Testis (tissue), 2 donors: ENCODE measurements at regions not wholly inside any gene's neighbourhood (a gene's known extent, or its start where the extent isn't known, plus 50 kb on each side); places are given as distances from the start of the nearest gene placed in this dataset.

Experiments used
- DNase-seq: peaks from one replicate; pipeline ENCODE4 v3.0.0-alpha.2; 2019
- H3K27ac ChIP-seq, 2 donors: fragments of 200-600 bp; sonication (generic); one replicate each; pipeline ENCODE4 v1.5.1; 2019
- H3K27me3 ChIP-seq: fragments of 200-600 bp; sonication (generic); one replicate; pipeline ENCODE4 v1.5.1; 2019
- H3K36me3 ChIP-seq: fragments of 200-600 bp; sonication (generic); one replicate; pipeline ENCODE4 v1.5.1; 2017; ENCODE audit warnings: low read depth; ENCODE audit errors: missing control alignments
- H3K4me1 ChIP-seq: fragments of 200-600 bp; sonication (generic); one replicate; pipeline ENCODE4 v1.5.1; 2019
- H3K4me3 ChIP-seq, 2 donors: fragments of 200-600 bp; sonication (generic); one replicate each; pipeline ENCODE4 v1.5.1; 2017 to 2019
- H3K9me3 ChIP-seq: fragments of 200-600 bp; sonication (generic); one replicate; pipeline ENCODE4 v1.5.1; 2017
- POLR2A ChIP-seq: fragments of 450-650 bp; IDR thresholded peaks from one replicate; pipeline ENCODE4 v1.6.1; 2017; ENCODE audit warnings: antibody characterized with exemption, mild to moderate bottlenecking, moderate library complexity
- WGBS, 2 donors: methylation state at CpG; one replicate each; pipeline ENCODE4 v1.1.5; 2018; 5-methylcytosine and 5-hydroxymethylcytosine counted together
- intact Hi-C: fragments of 100-400 bp; cut with DNase I; formaldehyde crosslinking; loops from one replicate; pipeline ENCODE4 v1.15.1; 2023; ENCODE audit warnings: low total_unique reads
- TF ChIP-seq, protein P1 (sequence below), 3 experiments: fragments of 450-650 bp in 2 of 3; fragments of 200-600 bp in 1 of 3; sonication (generic) in 1 of 3; IDR thresholded peaks; one replicate each; pipeline ENCODE4 v1.5.1; 2016 to 2019; ENCODE audit warnings: antibody characterized with exemption in 3 of 3, mild to moderate bottlenecking in 2 of 3, moderate library complexity in 1 of 3

DNA sequence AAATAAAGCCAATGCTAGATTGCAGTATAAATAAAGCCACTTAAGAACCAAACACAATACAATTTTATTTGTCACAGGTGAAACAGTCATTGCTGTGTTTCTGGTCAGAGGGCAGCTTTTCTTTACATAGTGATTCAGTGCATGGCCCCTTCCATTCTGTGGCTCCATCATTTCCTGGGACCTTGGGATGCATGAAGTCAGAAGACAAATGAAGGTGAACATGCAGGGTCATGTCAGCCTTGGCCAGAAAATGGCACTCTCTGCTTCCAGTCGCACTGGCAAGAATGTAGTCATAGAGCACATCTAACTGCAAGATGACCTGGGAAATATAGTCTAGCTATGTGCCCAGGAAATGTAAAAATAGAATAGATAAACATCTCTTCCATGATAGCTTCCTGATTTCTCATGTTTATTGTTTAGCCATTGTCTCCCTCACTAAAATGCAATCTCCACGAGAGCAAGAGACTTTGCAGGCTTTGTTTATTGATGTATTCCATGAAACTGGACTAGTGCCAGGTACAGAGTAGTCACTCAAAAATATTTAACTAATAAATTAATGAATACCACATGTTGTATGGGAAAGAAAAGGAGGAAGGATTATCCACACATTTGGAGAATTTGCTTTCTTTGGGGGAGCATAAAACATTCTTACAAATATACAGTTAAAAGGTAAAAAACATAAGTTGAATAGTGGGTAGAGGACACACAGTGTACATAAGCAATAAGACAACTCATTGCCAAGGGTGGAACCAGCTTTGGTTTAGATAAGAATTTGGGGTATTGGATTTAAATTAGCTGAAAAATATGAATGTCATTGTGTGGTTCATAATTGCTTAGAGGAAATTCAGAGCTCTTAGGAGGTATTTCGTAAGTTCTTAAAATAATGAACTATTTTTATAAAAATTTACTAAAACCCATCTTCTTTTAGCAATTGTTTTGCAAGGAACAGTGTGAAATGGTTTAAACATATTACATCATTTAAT lies 343.8 kb downstream of the PID1 start:
- DNase-seq: no peak
- TF ChIP-seq, protein P1, sequence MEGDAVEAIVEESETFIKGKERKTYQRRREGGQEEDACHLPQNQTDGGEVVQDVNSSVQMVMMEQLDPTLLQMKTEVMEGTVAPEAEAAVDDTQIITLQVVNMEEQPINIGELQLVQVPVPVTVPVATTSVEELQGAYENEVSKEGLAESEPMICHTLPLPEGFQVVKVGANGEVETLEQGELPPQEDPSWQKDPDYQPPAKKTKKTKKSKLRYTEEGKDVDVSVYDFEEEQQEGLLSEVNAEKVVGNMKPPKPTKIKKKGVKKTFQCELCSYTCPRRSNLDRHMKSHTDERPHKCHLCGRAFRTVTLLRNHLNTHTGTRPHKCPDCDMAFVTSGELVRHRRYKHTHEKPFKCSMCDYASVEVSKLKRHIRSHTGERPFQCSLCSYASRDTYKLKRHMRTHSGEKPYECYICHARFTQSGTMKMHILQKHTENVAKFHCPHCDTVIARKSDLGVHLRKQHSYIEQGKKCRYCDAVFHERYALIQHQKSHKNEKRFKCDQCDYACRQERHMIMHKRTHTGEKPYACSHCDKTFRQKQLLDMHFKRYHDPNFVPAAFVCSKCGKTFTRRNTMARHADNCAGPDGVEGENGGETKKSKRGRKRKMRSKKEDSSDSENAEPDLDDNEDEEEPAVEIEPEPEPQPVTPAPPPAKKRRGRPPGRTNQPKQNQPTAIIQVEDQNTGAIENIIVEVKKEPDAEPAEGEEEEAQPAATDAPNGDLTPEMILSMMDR (IDR thresholded peaks at IDR 0.05): no peak
- TF ChIP-seq POLR2A: no peak
- Histone ChIP-seq H3K4me3 (no peak overlapping the region), H3K27ac (no peak overlapping the region), H3K27me3 (no peaks in the 10 kb centered on the region), H3K36me3 (no peaks in the 10 kb centered on the region), H3K4me1 (no peaks in the 10 kb centered on the region), H3K9me3 (no peaks in the 10 kb centered on the region)
- intact Hi-C loops: no loop called here
- 62 to 67% methylated on average over 3 of the region's 3 CpGs for WGBS, 2 donors

DNA sequence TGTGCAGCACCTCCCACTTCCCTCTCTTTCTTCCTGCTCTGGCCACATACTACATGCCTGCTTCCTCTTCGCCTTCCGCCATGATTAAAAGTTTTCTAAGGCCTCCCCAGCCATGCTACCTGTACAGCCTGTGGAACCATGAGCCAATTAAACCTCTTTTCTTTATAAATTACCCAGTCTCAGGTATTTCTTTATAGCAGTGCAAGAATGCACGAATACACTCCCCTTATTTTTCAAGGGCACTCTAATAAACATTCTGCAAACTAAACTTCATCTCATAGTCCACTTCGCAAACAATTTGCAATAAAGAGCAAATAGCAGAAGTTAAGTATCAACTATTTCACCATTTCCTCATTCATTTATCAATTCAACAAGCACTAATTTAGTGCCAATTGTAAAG lies 351.3 kb downstream of the PID1 start:
- TF ChIP-seq, protein P1 (IDR thresholded peaks at IDR 0.05): no peak
- no peak for TF ChIP-seq POLR2A
- no peak overlapping the region for H3K27ac ChIP-seq
- H3K27me3 ChIP-seq: no peaks in the 10 kb centered on the region
- WGBS, 2 donors: 76 to 87% methylated on average over 4 of the region's 4 CpGs
- H3K36me3 ChIP-seq: no peaks in the 10 kb centered on the region
- H3K4me1 ChIP-seq: no peaks in the 10 kb centered on the region
- no peaks in the 10 kb centered on the region for H3K9me3 ChIP-seq
- no peak for DNase-seq
- no peak overlapping the region for H3K4me3 ChIP-seq
- intact Hi-C loops: no loop called here

DNA sequence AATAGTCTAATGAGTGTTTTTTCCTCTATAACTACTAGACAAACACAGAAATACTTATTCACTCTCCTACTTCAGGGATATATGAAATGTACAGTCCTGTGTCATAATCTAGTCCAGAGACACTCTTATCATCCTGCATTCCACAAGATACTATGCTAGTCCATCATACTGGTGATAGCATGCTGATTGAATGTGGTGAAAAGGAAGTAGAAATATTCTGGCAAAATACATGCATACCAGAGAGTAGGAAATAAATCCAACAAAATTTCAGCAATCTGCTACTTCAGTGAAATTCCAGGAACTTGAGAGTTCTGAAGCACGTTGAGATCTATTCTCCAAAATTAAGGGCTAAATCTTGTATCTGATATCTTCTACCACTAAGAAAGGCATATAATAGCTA lies 353.9 kb downstream of the PID1 start:
- Histone ChIP-seq H3K4me1 (no peaks in the 10 kb centered on the region), H3K27ac (no peak overlapping the region), H3K27me3 (no peaks in the 10 kb centered on the region), H3K36me3 (no peaks in the 10 kb centered on the region), H3K9me3 (no peaks in the 10 kb centered on the region), H3K4me3 (no peak overlapping the region)
- intact Hi-C loops: no loop called here
- TF ChIP-seq, protein P1 (IDR thresholded peaks at IDR 0.05): no peak
- no peak for TF ChIP-seq POLR2A
- WGBS, 2 donors: 30 to 50% methylated on average over 1 of the region's 1 CpG
- DNase-seq: no peak

DNA sequence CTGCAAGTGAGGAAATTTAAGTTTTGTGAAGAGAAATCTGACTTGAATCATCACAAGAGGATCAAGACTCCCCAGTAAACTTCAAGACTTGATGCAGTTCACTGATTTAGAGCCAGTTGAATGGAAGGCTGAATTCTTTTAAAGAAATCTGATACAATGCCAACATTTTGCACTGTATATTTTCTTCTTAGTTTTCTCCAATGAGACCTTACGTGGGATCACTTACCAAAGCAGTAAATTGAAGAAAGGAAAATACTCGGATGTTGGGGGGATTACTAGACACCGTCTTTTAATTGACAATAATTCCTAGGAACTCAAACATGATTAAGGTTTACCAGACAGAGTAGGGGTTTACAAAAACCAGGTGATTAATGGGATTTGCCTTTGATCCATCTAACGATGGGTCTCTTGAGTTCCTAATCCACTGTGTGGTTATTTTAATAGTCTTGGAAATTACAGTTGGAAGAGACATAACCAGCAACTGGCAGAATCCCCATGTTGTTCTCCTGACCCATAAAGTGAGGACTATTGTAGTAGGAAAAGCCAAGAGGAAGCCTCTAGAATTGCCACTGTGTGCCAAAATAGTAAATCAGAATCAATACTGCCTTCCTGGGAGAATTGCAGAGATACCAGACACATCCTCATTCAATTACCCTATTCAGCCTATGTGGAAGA lies 354.5 kb downstream of the PID1 start:
- no peak for DNase-seq
- intact Hi-C loops: no loop called here
- H3K4me3 ChIP-seq: no peak overlapping the region
- 66 to 74% methylated on average over 4 of the region's 4 CpGs for WGBS, 2 donors
- no peaks in the 10 kb centered on the region for H3K27me3 ChIP-seq
- no peak overlapping the region for H3K27ac ChIP-seq
- H3K4me1 ChIP-seq: no peaks in the 10 kb centered on the region
- no peaks in the 10 kb centered on the region for H3K36me3 ChIP-seq
- H3K9me3 ChIP-seq: no peaks in the 10 kb centered on the region
- TF ChIP-seq, protein P1 (IDR thresholded peaks at IDR 0.05): no peak
- TF ChIP-seq POLR2A: no peak
